Upper lobe of right lung (tissue), 1 donor: ENCODE measurements at regions not wholly inside any gene's neighbourhood (a gene's known extent, or its start where the extent isn't known, plus 50 kb on each side); places are given as distances from the start of the nearest gene placed in this dataset.
A peak's percentile ranks its signal among the peaks of the same experiment; 100 is the strongest.

Source experiments
- ATAC-seq: fragments of 200-7000 bp; cut with Tn5 transposase; one replicate; pipeline ENCODE4 v1.9.1; 2020; ENCODE audit warnings: mild to moderate bottlenecking, moderate library complexity
- DNase-seq: peaks from one replicate; pipeline ENCODE4 v3.0.0-alpha.2; 2020
- H3K27ac ChIP-seq: fragments of 200-600 bp; one replicate; pipeline ENCODE4 v1.8.0; 2022
- H3K27me3 ChIP-seq: fragments of 200-600 bp; one replicate; pipeline ENCODE4 v1.8.0; 2022; ENCODE audit warnings: mild to moderate bottlenecking
- H3K36me3 ChIP-seq: fragments of 200-600 bp; one replicate; pipeline ENCODE4 v1.8.0; 2022
- H3K4me1 ChIP-seq: fragments of 200-600 bp; one replicate; pipeline ENCODE4 v1.8.0; 2022
- H3K4me3 ChIP-seq: fragments of 200-600 bp; one replicate; pipeline ENCODE4 v1.8.0; 2022; ENCODE audit warnings: mild to moderate bottlenecking
- H3K9me3 ChIP-seq: fragments of 200-600 bp; one replicate; pipeline ENCODE4 v1.8.0; 2022
- intact Hi-C: fragments of 100-400 bp; cut with DNase I; formaldehyde crosslinking; loops from one replicate; pipeline ENCODE4 v1.11.0; 2022
- TF ChIP-seq, protein P1 (sequence below): fragments of 200-600 bp; IDR thresholded peaks from one replicate; pipeline ENCODE4 v1.8.0; 2022; ENCODE audit warnings: antibody characterized with exemption
- donor health status: DM: no; HTN: yes; CAD: no; lungs with severe emphysema.

DNA sequence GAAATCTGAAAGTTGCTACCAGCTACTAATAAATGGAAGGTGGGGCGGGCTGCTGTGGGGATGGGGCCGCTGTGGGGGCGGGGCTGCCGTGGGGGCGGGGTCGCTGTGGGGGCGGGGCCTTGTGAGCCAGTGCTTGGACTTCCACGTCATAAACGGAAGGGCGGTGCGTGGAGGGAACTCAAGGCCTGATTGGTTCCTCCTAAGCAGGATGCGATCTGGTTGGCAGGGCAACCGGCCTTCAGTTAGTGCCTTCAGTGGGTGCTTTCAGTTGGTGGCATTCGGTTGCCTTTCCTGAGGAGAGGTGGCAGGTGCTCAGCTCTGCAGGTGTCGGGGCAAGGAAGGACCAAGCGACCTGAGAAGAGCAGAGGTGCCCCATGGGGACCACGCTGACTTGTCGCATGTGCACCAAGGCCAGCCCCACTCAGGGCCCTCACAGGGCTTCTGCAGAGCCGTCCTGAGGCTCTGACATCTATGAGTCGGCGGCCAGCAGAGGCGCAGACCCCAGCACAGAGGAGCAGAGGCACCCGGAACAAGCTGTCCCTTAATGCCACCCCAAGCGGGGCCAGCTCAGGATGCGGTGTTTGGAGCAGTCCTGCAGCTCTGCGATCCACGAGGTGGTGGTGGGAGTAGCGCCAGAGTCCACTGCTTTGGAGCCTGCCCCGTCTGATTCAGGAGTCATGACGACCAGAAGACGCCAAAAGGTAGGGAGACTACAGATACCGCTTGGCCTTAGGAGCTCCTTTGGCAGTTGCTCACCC, 54.4 kb upstream of the PDSS1 start:
- H3K4me1 ChIP-seq: no peaks in the 10 kb centered on the region
- TF ChIP-seq, protein P1, sequence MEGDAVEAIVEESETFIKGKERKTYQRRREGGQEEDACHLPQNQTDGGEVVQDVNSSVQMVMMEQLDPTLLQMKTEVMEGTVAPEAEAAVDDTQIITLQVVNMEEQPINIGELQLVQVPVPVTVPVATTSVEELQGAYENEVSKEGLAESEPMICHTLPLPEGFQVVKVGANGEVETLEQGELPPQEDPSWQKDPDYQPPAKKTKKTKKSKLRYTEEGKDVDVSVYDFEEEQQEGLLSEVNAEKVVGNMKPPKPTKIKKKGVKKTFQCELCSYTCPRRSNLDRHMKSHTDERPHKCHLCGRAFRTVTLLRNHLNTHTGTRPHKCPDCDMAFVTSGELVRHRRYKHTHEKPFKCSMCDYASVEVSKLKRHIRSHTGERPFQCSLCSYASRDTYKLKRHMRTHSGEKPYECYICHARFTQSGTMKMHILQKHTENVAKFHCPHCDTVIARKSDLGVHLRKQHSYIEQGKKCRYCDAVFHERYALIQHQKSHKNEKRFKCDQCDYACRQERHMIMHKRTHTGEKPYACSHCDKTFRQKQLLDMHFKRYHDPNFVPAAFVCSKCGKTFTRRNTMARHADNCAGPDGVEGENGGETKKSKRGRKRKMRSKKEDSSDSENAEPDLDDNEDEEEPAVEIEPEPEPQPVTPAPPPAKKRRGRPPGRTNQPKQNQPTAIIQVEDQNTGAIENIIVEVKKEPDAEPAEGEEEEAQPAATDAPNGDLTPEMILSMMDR: no peak
- intact Hi-C loops: no loop called here
- H3K36me3 ChIP-seq: no peaks in the 10 kb centered on the region
- H3K27me3 ChIP-seq: no peaks in the 10 kb centered on the region
- no peaks in the 10 kb centered on the region for H3K9me3 ChIP-seq
- H3K4me3 ChIP-seq: no peak overlapping the region
- ATAC-seq (peak; percentile 34), DNase-seq (no peak)
- no peak overlapping the region for H3K27ac ChIP-seq

DNA sequence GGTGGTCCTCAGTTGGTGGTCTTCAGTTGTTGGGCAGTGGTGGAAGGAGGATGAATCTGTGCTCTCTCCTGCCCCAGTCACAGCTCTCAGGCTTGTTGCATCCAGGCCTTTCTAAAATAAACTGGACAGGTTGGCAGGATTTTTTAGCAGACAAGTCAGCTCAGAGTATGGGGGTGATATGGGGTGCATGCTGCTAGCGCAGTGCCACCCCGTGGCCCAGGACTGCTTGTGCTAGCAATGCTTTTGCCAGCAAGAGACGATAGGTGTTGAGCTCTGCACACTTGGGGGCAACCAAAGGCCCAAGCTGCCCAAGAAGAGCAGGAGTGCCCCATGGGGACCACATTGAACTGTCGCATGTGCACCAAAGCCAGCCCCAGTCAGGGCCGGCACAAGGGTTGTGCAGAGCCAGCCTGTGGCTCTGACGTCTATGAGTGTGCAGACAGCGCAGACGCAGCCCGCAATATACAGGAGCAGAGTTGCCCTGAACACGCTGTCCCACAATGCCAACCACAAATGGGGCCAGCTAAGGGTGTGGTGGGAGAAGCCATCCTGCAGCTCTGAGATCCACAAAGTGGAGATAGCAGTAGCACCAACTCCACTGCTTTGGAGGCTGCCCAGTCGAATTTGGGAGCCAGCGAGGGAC, 49.8 kb upstream of the PDSS1 start:
- intact Hi-C loops: no loop called here
- DNase-seq (no peak), ATAC-seq (no peak)
- no peaks in the 10 kb centered on the region for H3K4me1 ChIP-seq
- no peaks in the 10 kb centered on the region for H3K9me3 ChIP-seq
- no peaks in the 10 kb centered on the region for H3K27me3 ChIP-seq
- TF ChIP-seq, protein P1: no peak
- no peaks in the 10 kb centered on the region for H3K36me3 ChIP-seq
- H3K4me3 ChIP-seq: no peak overlapping the region
- H3K27ac ChIP-seq: no peak overlapping the region
